ENCODE measurements at regions not wholly inside any gene's neighbourhood (a gene's known extent, or its start where the extent isn't known, plus 50 kb on each side); places are given as distances from the start of the nearest gene placed in this dataset.
"Not testable (repeated sequence)": the region's sequence is repeated elsewhere in the genome, so short reads cannot be mapped to it uniquely, and the experiment has no call there.

GRCh38 chr10:38209332-38209731 lies 115.2 kb downstream of the ZNF37A start:
- DNase-seq (ENCODE audit: low spot score), result no peak

- not testable (repeated sequence) for DNase-seq (ENCODE audit: low spot score)
Measured at GRCh38 chr10:38209748-38210147, 115.6 kb downstream of the ZNF37A start.

- no peak for DNase-seq (ENCODE audit: low spot score)
Measured at GRCh38 chr10:38212460-38212859, 118.3 kb downstream of the ZNF37A start.

DNA sequence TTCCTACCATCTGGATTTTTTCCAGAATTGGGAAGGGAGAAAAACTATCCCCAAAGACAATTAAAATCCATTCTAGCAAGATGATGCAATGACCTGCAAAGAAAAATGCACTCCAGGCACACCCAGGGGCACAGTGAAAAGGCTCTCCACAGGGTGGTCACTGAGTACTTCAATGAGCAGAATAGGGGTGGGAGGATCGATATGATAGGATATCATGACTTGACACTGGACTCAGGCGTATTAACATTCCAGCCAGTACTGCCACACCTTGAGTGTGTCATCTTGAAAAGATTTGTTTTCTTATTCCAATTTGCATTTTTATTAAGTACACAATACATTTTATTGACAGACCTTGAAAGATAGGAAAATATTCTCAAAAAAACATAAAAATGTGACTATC lies 132.2 kb downstream of the ZNF37A start:
- no peak for DNase-seq (ENCODE audit: low spot score)

DNA sequence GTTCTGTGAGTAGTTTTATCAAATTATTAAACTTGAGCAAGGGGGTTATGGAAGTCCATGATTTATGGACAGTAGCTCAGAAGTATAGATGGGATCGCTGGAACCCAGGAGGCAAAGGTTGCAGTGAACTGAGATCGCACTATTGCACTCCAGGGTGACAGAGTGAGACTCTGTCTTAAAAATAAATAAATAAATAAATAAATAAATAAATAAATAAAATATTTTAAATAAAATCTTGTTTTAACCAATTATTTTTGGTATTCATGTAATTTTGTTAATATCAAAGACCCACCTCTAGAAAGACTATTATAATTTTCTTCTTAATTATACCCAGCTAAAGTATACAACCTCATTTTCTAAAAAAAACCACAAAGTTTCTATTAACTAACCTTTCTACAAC lies 134.3 kb downstream of the ZNF37A start:
- DNase-seq (ENCODE audit: low spot score), result no peak

DNA sequence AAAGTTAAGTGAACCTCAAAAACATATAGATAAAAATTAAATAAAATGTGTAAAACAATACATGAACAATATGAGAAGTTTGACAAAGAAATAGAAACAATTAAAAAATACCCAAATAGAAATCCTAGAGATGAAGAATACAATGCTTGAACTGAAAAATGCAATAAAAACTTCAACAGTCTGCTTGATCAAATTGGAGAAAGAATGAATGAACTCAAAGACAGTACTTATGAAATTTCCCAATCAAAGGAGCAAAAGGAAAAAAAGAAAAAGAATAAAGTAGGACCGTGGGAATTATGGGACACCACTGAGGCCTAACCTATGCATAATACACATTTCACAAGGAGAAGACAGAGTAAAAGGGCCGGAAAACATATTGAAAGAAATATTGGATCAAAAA lies 144.3 kb downstream of the ZNF37A start:
- DNase-seq (ENCODE audit: low spot score), result not testable (repeated sequence)

- DNase-seq (ENCODE audit: low spot score), result not testable (repeated sequence)
Measured at GRCh38 chr10:38242061-38242649, 148.0 kb downstream of the ZNF37A start.

- DNase-seq (ENCODE audit: low spot score), result not testable (repeated sequence)
Measured at GRCh38 chr10:38248113-38248512, 154.0 kb downstream of the ZNF37A start.

GRCh38 chr10:38252551-38252950 lies 158.4 kb downstream of the ZNF37A start:
- DNase-seq (ENCODE audit: low spot score), result not testable (repeated sequence)

DNA sequence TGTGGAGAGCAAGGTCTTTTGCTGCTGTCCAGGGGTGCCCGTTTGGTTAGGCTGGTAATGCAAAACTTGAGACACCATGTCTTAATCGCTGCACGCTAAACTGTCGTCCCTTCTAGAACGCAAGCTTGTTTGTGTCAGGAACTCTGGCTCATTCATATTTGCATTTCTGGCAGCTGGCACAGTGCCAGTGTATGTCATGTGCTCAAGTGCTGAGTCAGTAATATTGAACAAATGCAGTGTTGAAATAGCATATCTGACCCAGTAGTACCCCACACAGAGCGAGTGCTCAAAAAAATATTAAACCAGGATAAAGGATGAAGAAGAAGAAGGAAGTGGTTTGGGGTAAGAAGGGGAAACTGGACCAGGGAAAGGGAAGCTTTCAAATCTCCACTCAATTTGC lies 173.4 kb downstream of the ZNF37A start:
- not testable (repeated sequence) for DNase-seq (ENCODE audit: low spot score)

- DNase-seq (ENCODE audit: low spot score), result not testable (repeated sequence)
Measured at GRCh38 chr10:38271031-38271430, 176.9 kb downstream of the ZNF37A start.

- DNase-seq (ENCODE audit: low spot score), result not testable (repeated sequence)
Measured at GRCh38 chr10:38274879-38275278, 180.7 kb downstream of the ZNF37A start.

GRCh38 chr10:38292560-38292959 lies 198.4 kb downstream of the ZNF37A start:
- DNase-seq (ENCODE audit: low spot score), result not testable (repeated sequence)

DNA sequence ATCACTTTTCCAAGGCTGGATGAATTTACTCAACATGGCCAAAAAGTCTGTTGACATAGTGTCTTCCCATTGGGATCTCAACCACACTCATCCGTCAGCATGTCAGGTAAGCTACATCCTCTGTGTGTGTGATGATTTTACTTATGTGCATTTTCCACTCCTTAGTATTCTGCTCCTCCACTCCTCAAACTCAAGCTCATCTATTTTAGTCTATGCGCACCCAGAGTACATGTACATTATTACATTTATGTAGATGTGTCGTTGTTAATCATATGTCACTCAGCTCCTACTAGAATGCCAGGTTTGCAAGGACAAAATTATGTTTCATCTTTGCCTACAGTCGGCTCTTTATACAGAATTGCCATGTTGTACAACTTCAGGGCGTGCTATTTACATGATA lies 216.0 kb downstream of the ZNF37A start:
- DNase-seq (ENCODE audit: low spot score), result not testable (repeated sequence)

DNA sequence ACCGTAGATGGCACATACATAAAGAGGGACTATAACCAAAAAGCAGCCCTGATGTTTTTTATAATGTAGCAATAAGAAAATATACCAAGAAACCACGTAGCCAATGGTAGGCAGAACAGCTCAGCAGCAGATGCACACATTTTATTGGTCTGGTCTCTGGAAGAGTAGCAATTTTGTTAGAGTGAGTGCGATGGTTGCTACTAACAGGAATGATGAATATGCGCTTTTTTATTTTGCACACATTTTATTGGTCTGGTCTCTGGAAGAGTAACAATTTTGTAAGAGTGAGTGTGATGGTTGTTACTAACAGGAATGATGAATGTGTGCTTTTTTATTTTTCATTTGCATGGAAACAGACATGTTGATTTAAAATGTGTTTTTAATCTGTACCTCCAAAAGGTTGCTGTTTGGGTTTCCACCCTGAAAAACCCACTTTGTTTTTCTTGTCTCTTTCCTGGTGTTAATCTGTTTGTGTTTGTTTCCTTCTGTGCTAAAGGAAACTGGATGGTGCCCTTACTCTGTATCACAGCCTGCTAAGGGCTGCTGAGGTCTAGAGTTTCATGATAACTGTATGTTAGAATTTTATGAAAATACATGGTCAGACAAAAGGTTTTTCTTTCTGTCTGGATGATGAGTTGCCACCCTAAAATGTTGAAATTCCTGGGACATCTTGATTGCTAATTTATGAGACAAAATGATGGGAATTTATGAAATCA lies 221.1 kb downstream of the ZNF37A start:
- DNase-seq (ENCODE audit: low spot score), result not testable (repeated sequence)

DNA sequence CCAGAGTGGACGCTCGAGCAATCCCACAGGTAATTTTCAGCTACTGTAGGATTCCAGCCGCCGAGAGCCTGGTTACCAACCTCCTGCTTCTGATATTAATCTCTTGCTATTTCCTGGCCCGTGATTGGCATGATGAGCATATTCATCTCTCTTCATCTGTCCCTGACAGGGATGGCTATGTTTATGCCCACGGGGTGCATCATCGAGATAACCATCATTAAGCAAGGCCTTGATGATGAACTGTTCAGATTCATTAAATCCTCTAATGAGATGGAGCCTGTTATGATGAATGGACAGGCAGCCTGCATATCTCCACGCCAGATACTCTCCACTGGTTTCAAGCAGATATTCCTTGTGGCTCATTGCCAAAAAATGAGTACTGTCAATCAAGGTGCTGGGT lies 227.3 kb downstream of the ZNF37A start:
- DNase-seq (ENCODE audit: low spot score), result not testable (repeated sequence)

GRCh38 chr10:38330306-38330705 lies 236.2 kb downstream of the ZNF37A start:
- not testable (repeated sequence) for DNase-seq (ENCODE audit: low spot score)

DNA sequence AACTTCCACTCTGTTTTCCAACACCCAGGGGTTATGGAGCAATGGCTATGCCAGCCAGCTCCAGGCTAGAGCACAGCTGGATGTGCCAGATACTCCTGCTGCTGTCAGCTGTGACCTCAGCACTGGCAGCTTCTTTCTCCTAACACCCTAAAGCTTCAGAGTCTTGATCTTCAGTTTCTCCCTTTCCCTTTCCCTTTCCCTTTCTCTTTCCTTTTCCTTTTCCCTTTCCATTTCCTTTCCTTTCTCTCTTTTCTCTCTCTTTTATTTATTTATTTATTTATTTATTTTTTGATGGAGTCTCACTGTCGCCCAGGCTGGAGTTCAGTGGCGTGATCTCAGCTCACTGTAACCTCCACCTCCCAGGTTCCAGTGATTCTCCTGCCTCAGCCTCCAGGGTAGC lies 237.0 kb downstream of the ZNF37A start:
- not testable (repeated sequence) for DNase-seq (ENCODE audit: low spot score)

DNA sequence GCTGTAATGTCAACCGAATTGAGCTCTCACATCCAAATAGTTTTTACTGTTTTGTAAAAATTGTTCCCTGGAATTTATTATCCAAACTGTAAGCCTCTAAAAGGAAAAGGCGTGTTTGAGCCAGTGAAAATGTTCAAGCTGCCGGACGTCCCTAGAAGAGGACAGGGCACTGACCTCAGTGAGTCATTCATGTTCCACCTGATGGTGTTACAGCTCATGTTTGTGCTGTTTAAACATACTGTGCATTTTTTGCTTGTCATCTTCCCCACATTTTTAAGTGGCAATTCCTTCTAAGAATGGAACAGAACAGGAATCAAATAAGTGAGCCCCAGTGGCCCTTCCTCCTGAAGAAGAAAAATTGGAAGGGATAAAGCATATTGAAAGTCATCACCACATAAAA lies 239.6 kb downstream of the ZNF37A start:
- not testable (repeated sequence) for DNase-seq (ENCODE audit: low spot score)

- not testable (repeated sequence) for DNase-seq (ENCODE audit: low spot score)
Measured at GRCh38 chr10:38350645-38351044, 256.5 kb downstream of the ZNF37A start.

DNA sequence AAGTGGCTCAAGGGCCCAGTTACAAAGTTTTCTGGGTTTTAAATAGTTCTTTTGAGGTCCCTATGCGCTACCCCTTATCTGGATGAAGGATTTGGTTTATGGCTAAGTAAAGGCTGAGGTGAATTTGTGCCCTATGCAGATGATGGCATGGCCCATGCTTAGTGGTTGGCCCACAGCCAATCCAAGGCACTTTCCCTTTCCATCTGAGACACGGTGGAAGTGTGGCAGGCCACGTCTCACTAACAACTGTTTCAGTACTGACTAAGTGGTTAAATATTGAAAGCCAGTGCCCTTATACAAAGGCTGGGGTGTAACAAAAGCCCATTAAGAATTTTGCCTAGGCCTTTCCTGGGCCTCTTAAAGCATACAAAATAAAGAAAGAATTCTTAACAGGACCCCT lies 260.3 kb downstream of the ZNF37A start:
- DNase-seq (ENCODE audit: low spot score), result not testable (repeated sequence)

GRCh38 chr10:38355911-38356526 lies 261.9 kb downstream of the ZNF37A start:
- peak; percentile 2 for DNase-seq (ENCODE audit: low spot score)

DNA sequence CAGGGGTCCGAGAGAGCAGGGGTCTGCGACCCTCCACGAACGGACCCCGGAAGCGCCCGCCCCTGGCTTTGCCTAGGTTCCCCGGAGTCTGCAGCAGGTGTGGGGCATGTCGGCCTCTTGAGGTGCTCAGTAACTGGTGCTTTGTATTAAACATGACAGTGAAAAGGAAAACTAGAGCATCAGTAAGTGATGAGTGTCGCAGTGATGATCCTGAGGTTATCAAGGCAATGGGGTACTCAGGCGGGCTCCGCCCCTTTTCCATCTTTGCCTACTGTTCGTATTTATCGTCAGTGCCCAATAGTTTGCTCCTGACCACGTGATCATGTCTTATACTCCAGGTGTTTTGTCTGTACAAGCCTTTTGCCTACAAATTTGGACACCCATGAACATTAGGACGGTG lies 262.4 kb downstream of the ZNF37A start:
- DNase-seq (ENCODE audit: low spot score), result not testable (repeated sequence)
